Stomach smooth muscle (tissue), 2 donors: ENCODE measurements at regions not wholly inside any gene's neighbourhood (a gene's known extent, or its start where the extent isn't known, plus 50 kb on each side); places are given as distances from the start of the nearest gene placed in this dataset.

Experiments used
- H3K27ac ChIP-seq: one replicate; pipeline ENCODE4 v1.7.0; 2013; ENCODE audit warnings: mild to moderate bottlenecking, low read length, inconsistent platforms
- H3K27me3 ChIP-seq, 2 donors: one replicate each; pipeline ENCODE4 v1.7.0; 2013; ENCODE audit warnings: low read length in 2 of 2; ENCODE audit not compliant: insufficient read depth in 2 of 2, control insufficient read depth in 1 of 2
- H3K36me3 ChIP-seq, 2 donors: one replicate each; pipeline ENCODE4 v1.7.0; 2013; ENCODE audit warnings: low read length in 2 of 2; ENCODE audit not compliant: control insufficient read depth in 2 of 2, insufficient read depth in 2 of 2
- H3K4me1 ChIP-seq: one replicate; pipeline ENCODE4 v1.7.0; 2013; ENCODE audit warnings: low read length; ENCODE audit not compliant: control insufficient read depth, insufficient read depth
- H3K4me3 ChIP-seq, 2 donors: one replicate each; pipeline ENCODE4 v1.7.0; 2013; ENCODE audit warnings: low read length in 2 of 2
- H3K9ac ChIP-seq, 2 donors: one replicate each; pipeline ENCODE4 v1.7.0; 2013; ENCODE audit warnings: low read length in 2 of 2, mild to moderate bottlenecking in 1 of 2
- H3K9me3 ChIP-seq, 2 donors: one replicate each; pipeline ENCODE4 v1.7.0; 2013; ENCODE audit warnings: low read length in 2 of 2; ENCODE audit not compliant: control insufficient read depth in 2 of 2
- donor health status: healthy.
- donor health status: Pancreatic carcinoma.

- no peaks in the 10 kb centered on the region for H3K27me3 ChIP-seq
- H3K9me3 ChIP-seq, result peaks cover 0 to 3% of the 10 kb centered on the region in 2 donors
- no peak overlapping the region for H3K9ac ChIP-seq
- H3K27ac ChIP-seq, result no peak overlapping the region
- no peaks in the 10 kb centered on the region for H3K4me1 ChIP-seq
- H3K36me3 ChIP-seq, result no peaks in the 10 kb centered on the region
- no peak overlapping the region for H3K4me3 ChIP-seq
These were observed 132.3 kb downstream of the CEP57L1 start for GRCh38 chr6:109227646-109228045.

- Histone ChIP-seq H3K27ac (no peak overlapping the region), H3K4me3 (no peak overlapping the region), H3K36me3 (no peaks in the 10 kb centered on the region), H3K9me3 (peaks cover 0 to 3% of the 10 kb centered on the region in 2 donors), H3K27me3 (no peaks in the 10 kb centered on the region), H3K4me1 (no peaks in the 10 kb centered on the region), H3K9ac (no peak overlapping the region)
These were observed 131.0 kb downstream of the CEP57L1 start for GRCh38 chr6:109226353-109226752.

GRCh38 chr6:109225946-109226345, 130.6 kb downstream of the CEP57L1 start:
- H3K9me3 ChIP-seq, result peaks cover 0 to 3% of the 10 kb centered on the region in 2 donors
- H3K27ac ChIP-seq, result no peak overlapping the region
- no peaks in the 10 kb centered on the region for H3K4me1 ChIP-seq
- H3K27me3 ChIP-seq, result no peaks in the 10 kb centered on the region
- H3K4me3 ChIP-seq, result no peak overlapping the region
- H3K36me3 ChIP-seq, result no peaks in the 10 kb centered on the region
- H3K9ac ChIP-seq, result no peak overlapping the region

- H3K4me1 ChIP-seq, result no peaks in the 10 kb centered on the region
- H3K27me3 ChIP-seq, result no peaks in the 10 kb centered on the region
- no peak overlapping the region for H3K27ac ChIP-seq
- H3K4me3 ChIP-seq, result no peak overlapping the region
- H3K9ac ChIP-seq, result no peak overlapping the region
- no peaks in the 10 kb centered on the region for H3K36me3 ChIP-seq
- peaks cover 0 to 3% of the 10 kb centered on the region in 2 donors for H3K9me3 ChIP-seq
These were observed 129.7 kb downstream of the CEP57L1 start for GRCh38 chr6:109224994-109225393.

- H3K4me1 ChIP-seq, result no peaks in the 10 kb centered on the region
- no peaks in the 10 kb centered on the region for H3K36me3 ChIP-seq
- peaks cover 0 to 3% of the 10 kb centered on the region in 2 donors for H3K9me3 ChIP-seq
- H3K27me3 ChIP-seq, result no peaks in the 10 kb centered on the region
- H3K27ac ChIP-seq, result no peak overlapping the region
- no peak overlapping the region for H3K9ac ChIP-seq
- no peak overlapping the region for H3K4me3 ChIP-seq
These were observed 129.0 kb downstream of the CEP57L1 start for GRCh38 chr6:109224107-109224875.

GRCh38 chr6:109222848-109223247, 127.5 kb downstream of the CEP57L1 start:
- peaks cover 0 to 3% of the 10 kb centered on the region in 2 donors for H3K9me3 ChIP-seq
- H3K27ac ChIP-seq, result no peak overlapping the region
- no peak overlapping the region for H3K9ac ChIP-seq
- H3K4me1 ChIP-seq, result no peaks in the 10 kb centered on the region
- H3K4me3 ChIP-seq, result no peak overlapping the region
- no peaks in the 10 kb centered on the region for H3K27me3 ChIP-seq
- H3K36me3 ChIP-seq, result no peaks in the 10 kb centered on the region

GRCh38 chr6:109221543-109222195, 126.4 kb downstream of the CEP57L1 start:
- Histone ChIP-seq H3K9me3 (peaks cover 0 to 3% of the 10 kb centered on the region in 2 donors), H3K9ac (no peak overlapping the region), H3K27me3 (no peaks in the 10 kb centered on the region), H3K27ac (no peak overlapping the region), H3K4me1 (no peaks in the 10 kb centered on the region), H3K4me3 (no peak overlapping the region), H3K36me3 (no peaks in the 10 kb centered on the region)
